Endodermal cell (in vitro differentiated cells): ENCODE measurements at regions not wholly inside any gene's neighbourhood (a gene's known extent, or its start where the extent isn't known, plus 50 kb on each side); places are given as distances from the start of the nearest gene placed in this dataset.

Experiments used
- DNase-seq: peaks from one replicate; pipeline ENCODE4 v3.0.0-alpha.2; 2017
- H3K27ac ChIP-seq: 2 replicates; pipeline ENCODE4 v1.5.1; 2013; ENCODE audit warnings: mild to moderate bottlenecking, low read depth, low read length, moderate library complexity
- H3K27me3 ChIP-seq: 2 replicates; pipeline ENCODE4 v1.6.1; 2013; ENCODE audit warnings: mild to moderate bottlenecking, low read length, moderate library complexity; ENCODE audit not compliant: insufficient read depth, control insufficient read depth, poor library complexity, severe bottlenecking
- H3K36me3 ChIP-seq: 2 replicates; pipeline ENCODE4 v1.7.0; 2013; ENCODE audit warnings: mild to moderate bottlenecking, low read length, moderate library complexity; ENCODE audit not compliant: control insufficient read depth, insufficient read depth
- H3K4me1 ChIP-seq: one replicate; pipeline ENCODE4 v1.7.0; 2013; ENCODE audit warnings: low read length; ENCODE audit not compliant: control insufficient read depth, insufficient read depth
- H3K4me3 ChIP-seq: 2 replicates; pipeline ENCODE4 v1.5.1; 2013; ENCODE audit warnings: mild to moderate bottlenecking, low read length, moderate library complexity
- H3K9ac ChIP-seq: 2 replicates; pipeline ENCODE4 v1.6.1; 2013; ENCODE audit warnings: mild to moderate bottlenecking, low read length, moderate library complexity; ENCODE audit not compliant: poor library complexity, severe bottlenecking; ENCODE audit errors: extremely low read depth
- H3K9me3 ChIP-seq: 2 replicates; pipeline ENCODE4 v1.6.1; 2013; ENCODE audit warnings: mild to moderate bottlenecking, low read length, moderate library complexity; ENCODE audit not compliant: control insufficient read depth
- H3K27ac Mint-ChIP-seq: 2 replicates; pipeline ENCODE4 v1.8.0; 2020; ENCODE audit warnings: mixed read lengths
- H3K27me3 Mint-ChIP-seq: 2 replicates; pipeline ENCODE4 v1.8.0; 2021; ENCODE audit warnings: mild to moderate bottlenecking, mixed read lengths; ENCODE audit not compliant: insufficient read depth
- H3K36me3 Mint-ChIP-seq: 2 replicates; pipeline ENCODE4 v1.8.0; 2020; ENCODE audit warnings: low read depth, mixed read lengths
- H3K4me1 Mint-ChIP-seq: 2 replicates; pipeline ENCODE4 v1.8.0; 2020; ENCODE audit warnings: mixed read lengths
- H3K4me3 Mint-ChIP-seq: 2 replicates; pipeline ENCODE4 v1.8.0; 2020; ENCODE audit warnings: mild to moderate bottlenecking, moderate library complexity, mixed read lengths
- H3K9me3 Mint-ChIP-seq: 2 replicates; pipeline ENCODE4 v1.8.0; 2020; ENCODE audit warnings: mild to moderate bottlenecking, mixed read lengths
- WGBS, 2 experiments: methylation state at CpG; one replicate each; pipeline versions ENCODE4 v1.1.5 to v1.1.7; 2013; ENCODE audit warnings: missing lambda C conversion rate in 2 of 2, mixed read lengths in 1 of 2; ENCODE audit not compliant: insufficient coverage in 1 of 2, insufficient read length in 1 of 2; 5-methylcytosine and 5-hydroxymethylcytosine counted together
- TF ChIP-seq, protein P1 (sequence below): fragments of 200-600 bp; sonication (generic); conservative IDR thresholded peaks from 2 replicates; pipeline ENCODE4 v1.5.0; 2021; ENCODE audit warnings: antibody characterized with exemption, mild to moderate bottlenecking

DNA sequence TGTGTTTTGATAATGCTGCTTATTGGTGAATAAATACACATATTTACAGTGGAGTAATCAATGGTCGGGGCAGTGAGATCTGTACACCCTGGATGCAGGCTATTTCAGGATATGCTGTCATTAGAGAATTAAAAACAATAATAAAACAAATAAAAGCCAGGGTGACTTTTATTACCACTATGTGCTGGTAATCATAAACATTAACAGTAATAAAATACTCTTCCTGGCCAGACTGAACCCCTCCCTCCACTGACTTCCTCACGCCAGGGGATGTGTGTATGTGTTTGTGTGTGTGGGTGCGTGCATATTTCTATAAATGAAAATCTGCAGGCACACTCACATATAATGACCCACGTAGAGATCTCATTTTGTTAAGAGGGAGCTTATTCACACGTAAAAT lies 98.0 kb upstream of the MAP9 start:
- Mint-ChIP-seq H3K4me1 (peaks cover 6% of the 10 kb centered on the region), H3K27ac (no peak overlapping the region), H3K27me3 (peaks cover 68% of the 10 kb centered on the region), H3K4me3 (no peak overlapping the region), H3K9me3 (peaks cover 2% of the 10 kb centered on the region), H3K36me3 (no peaks in the 10 kb centered on the region)
- WGBS, 2 experiments: 94 to 95% methylated on average over 3 of the region's 5 CpGs
- Histone ChIP-seq H3K4me3 (no peak overlapping the region), H3K36me3 (no peaks in the 10 kb centered on the region), H3K9me3 (peaks cover 6% of the 10 kb centered on the region), H3K4me1 (peaks cover 6% of the 10 kb centered on the region), H3K27me3 (peaks cover 46% of the 10 kb centered on the region), H3K27ac (no peak overlapping the region), H3K9ac (no peak overlapping the region)
- no peak for DNase-seq
- TF ChIP-seq, protein P1, sequence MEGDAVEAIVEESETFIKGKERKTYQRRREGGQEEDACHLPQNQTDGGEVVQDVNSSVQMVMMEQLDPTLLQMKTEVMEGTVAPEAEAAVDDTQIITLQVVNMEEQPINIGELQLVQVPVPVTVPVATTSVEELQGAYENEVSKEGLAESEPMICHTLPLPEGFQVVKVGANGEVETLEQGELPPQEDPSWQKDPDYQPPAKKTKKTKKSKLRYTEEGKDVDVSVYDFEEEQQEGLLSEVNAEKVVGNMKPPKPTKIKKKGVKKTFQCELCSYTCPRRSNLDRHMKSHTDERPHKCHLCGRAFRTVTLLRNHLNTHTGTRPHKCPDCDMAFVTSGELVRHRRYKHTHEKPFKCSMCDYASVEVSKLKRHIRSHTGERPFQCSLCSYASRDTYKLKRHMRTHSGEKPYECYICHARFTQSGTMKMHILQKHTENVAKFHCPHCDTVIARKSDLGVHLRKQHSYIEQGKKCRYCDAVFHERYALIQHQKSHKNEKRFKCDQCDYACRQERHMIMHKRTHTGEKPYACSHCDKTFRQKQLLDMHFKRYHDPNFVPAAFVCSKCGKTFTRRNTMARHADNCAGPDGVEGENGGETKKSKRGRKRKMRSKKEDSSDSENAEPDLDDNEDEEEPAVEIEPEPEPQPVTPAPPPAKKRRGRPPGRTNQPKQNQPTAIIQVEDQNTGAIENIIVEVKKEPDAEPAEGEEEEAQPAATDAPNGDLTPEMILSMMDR: no peak

DNA sequence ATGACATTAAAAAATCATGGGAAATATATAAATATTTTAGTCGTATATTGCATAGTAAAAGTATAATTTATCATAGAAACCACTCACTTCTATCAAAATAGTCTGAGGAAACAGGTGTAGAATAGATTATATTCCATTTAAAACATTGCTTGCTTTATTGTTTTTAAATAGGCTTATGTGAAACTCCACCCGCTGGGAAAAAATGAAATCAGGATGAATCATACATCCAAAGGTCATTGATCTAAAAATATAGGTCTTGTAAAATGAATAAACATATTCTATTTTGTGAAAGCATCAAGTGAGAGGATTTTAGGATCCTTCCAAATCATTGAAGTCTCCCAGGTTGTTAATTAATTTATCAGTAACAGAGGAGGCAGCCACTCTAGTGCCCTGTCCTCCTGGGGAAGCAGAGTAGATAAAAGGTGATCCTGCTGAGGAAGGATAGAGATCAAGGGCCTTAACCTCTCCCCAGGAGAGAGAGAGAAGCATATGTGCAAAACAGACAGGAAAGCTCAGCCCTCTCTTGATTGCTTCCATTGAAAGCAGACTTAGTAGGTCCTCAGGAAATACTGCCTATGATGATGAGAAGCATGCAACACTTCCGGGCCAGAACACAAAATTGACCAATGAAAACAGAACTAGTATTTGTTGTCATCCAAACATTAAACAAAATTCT lies 96.8 kb upstream of the MAP9 start:
- peaks cover 2% of the 10 kb centered on the region for H3K9me3 Mint-ChIP-seq
- no peak overlapping the region for H3K4me3 Mint-ChIP-seq
- Histone ChIP-seq H3K9ac (no peak overlapping the region), H3K9me3 (peaks cover 6% of the 10 kb centered on the region), H3K27ac (no peak overlapping the region), H3K36me3 (no peaks in the 10 kb centered on the region), H3K4me3 (no peak overlapping the region), H3K4me1 (peaks cover 6% of the 10 kb centered on the region), H3K27me3 (peaks cover 34% of the 10 kb centered on the region)
- TF ChIP-seq, protein P1: no peak
- H3K27me3 Mint-ChIP-seq: peaks cover 66% of the 10 kb centered on the region
- WGBS, 2 experiments: 77% methylated on average over 2 of the region's 3 CpGs; no CpG with 5 or more reads in 1 of the 2 experiments
- peak; percentile 48 for DNase-seq
- peaks cover 6% of the 10 kb centered on the region for H3K4me1 Mint-ChIP-seq
- H3K36me3 Mint-ChIP-seq: no peaks in the 10 kb centered on the region
- no peak overlapping the region for H3K27ac Mint-ChIP-seq

- DNase-seq: no peak
- no peaks in the 10 kb centered on the region for H3K27me3 ChIP-seq
- no peaks in the 10 kb centered on the region for H3K4me1 Mint-ChIP-seq
- H3K9me3 Mint-ChIP-seq: no peaks in the 10 kb centered on the region
- no peak overlapping the region for H3K27ac Mint-ChIP-seq
- no peaks in the 10 kb centered on the region for H3K36me3 Mint-ChIP-seq
- H3K9me3 ChIP-seq: no peaks in the 10 kb centered on the region
- TF ChIP-seq, protein P1: no peak
- H3K4me1 ChIP-seq: peaks cover 3% of the 10 kb centered on the region
- no peak overlapping the region for H3K4me3 ChIP-seq
- peaks cover 46% of the 10 kb centered on the region for H3K27me3 Mint-ChIP-seq
- WGBS, 2 experiments: 80 to 100% methylated on average over 1 of the region's 1 CpG
- no peak overlapping the region for H3K4me3 Mint-ChIP-seq
- no peaks in the 10 kb centered on the region for H3K36me3 ChIP-seq
- H3K27ac ChIP-seq: no peak overlapping the region
- no peak overlapping the region for H3K9ac ChIP-seq
Observed at GRCh38 chr4:155468282-155468681, 91.5 kb upstream of the MAP9 start.
